Thyroid gland (tissue), 4 donors: ENCODE measurements at regions not wholly inside any gene's neighbourhood (a gene's known extent, or its start where the extent isn't known, plus 50 kb on each side); places are given as distances from the start of the nearest gene placed in this dataset.

ENCODE experiments used
- CTCF ChIP-seq, 6 experiments: fragments of 200-600 bp in 3 of 6; fragments of 450-650 bp in 3 of 6; sonication (generic) in 3 of 6; IDR thresholded peaks; one replicate each; pipeline ENCODE4 v1.5.1; 2016 to 2019; ENCODE audit warnings: antibody characterized with exemption in 6 of 6, mild to moderate bottlenecking in 2 of 6, inconsistent platforms in 1 of 6, moderate library complexity in 1 of 6
- POLR2A ChIP-seq, 2 donors: fragments of 450-650 bp; IDR thresholded peaks; one replicate each; pipeline ENCODE4 v1.6.1; 2017; ENCODE audit warnings: antibody characterized with exemption in 2 of 2, mild to moderate bottlenecking in 2 of 2, moderate library complexity in 1 of 2

GRCh38 chr12:102728506-102729242 lies 188.4 kb downstream of the PAH start:
- TF ChIP-seq CTCF (IDR thresholded peaks at IDR 0.05) (no peak), POLR2A (IDR thresholded peaks at IDR 0.05) (no peak)
